ENCODE measurements at regions not wholly inside any gene's neighbourhood (a gene's known extent, or its start where the extent isn't known, plus 50 kb on each side); places are given as distances from the start of the nearest gene placed in this dataset.

DNA sequence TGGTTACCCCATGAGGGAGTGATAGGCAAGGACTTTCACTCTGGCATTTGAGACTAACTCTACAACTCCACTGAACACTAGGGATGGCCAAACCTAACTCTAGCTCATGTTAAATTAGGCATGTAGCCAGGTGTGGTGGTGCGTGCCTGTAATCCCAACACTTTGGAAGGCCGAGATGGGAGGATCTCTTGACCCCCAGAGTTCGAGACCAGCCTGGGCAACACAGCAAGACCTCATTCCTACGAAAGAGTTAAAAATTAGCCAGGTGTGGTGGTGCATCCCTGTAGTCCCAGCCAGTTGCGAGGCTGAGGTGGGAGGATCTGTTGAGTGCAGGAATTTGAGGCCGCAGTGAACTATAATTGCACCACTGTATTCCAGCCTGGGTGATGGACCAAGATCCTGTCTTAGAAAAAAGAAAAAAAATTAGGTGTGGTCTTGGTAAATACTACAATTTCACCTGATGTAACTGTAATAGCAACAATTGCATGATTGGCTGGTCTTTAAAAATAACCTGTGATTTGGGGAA lies 81.2 kb upstream of the ARHGAP29 start (continued):
- TF ChIP-seq, protein P1, sequence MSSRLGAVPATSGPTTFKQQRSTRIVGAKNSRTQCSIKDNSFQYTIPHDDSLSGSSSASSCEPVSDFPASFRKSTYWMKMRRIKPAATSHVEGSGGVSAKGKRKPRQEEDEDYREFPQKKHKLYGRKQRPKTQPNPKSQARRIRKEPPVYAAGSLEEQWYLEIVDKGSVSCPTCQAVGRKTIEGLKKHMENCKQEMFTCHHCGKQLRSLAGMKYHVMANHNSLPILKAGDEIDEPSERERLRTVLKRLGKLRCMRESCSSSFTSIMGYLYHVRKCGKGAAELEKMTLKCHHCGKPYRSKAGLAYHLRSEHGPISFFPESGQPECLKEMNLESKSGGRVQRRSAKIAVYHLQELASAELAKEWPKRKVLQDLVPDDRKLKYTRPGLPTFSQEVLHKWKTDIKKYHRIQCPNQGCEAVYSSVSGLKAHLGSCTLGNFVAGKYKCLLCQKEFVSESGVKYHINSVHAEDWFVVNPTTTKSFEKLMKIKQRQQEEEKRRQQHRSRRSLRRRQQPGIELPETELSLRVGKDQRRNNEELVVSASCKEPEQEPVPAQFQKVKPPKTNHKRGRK (CRISPR knock-in tag; IDR thresholded peaks at IDR 0.05; ENCODE audit: borderline replicate concordance): no peak
- TF ChIP-seq, protein P2, sequence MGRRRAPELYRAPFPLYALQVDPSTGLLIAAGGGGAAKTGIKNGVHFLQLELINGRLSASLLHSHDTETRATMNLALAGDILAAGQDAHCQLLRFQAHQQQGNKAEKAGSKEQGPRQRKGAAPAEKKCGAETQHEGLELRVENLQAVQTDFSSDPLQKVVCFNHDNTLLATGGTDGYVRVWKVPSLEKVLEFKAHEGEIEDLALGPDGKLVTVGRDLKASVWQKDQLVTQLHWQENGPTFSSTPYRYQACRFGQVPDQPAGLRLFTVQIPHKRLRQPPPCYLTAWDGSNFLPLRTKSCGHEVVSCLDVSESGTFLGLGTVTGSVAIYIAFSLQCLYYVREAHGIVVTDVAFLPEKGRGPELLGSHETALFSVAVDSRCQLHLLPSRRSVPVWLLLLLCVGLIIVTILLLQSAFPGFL (CRISPR knock-in tag; IDR thresholded peaks at IDR 0.05; ENCODE audit: borderline replicate concordance): no peak

GRCh38 chr1:94317790-94318188 lies 80.4 kb upstream of the ARHGAP29 start:
- no peaks in the 10 kb centered on the region for H3K9me3 Mint-ChIP-seq
- no peak overlapping the region for H3K27ac Mint-ChIP-seq
- POLR2A ChIA-PET: no interaction called here
- DNase-seq (ENCODE audit: low spot score): no peak
- peaks cover 41% of the 10 kb centered on the region for H3K4me1 Mint-ChIP-seq
- CTCF ChIA-PET: interaction anchor here (1.2 to 1.7 kb wide), 3 partner anchors 9 to 278 kb away, joined by 3 to 7 read pairs (median 4); no protein-coding TSS in a partner anchor
- TF ChIP-seq FOXK1 (CRISPR knock-in tag; IDR thresholded peaks at IDR 0.05) (no peak), E2F5 (CRISPR knock-in tag; IDR thresholded peaks at IDR 0.05) (no peak), PRDM15 (CRISPR knock-in tag; IDR thresholded peaks at IDR 0.05) (no peak), RORB (CRISPR knock-in tag; IDR thresholded peaks at IDR 0.05) (no peak)
- H3K4me3 Mint-ChIP-seq: no peak overlapping the region
- no peak for ATAC-seq
- no peaks in the 10 kb centered on the region for H3K36me3 Mint-ChIP-seq
- H3K27me3 Mint-ChIP-seq (ENCODE audit: low read depth): no peaks in the 10 kb centered on the region

- Mint-ChIP-seq H3K4me3 (no peak overlapping the region), H3K27me3 (ENCODE audit: low read depth) (no peaks in the 10 kb centered on the region), H3K4me1 (peaks cover 35% of the 10 kb centered on the region), H3K9me3 (no peaks in the 10 kb centered on the region), H3K27ac (no peak overlapping the region), H3K36me3 (no peaks in the 10 kb centered on the region)
- CTCF ChIA-PET: interaction anchor here (1.2 to 1.7 kb wide), 3 partner anchors 10 to 277 kb away, joined by 3 to 7 read pairs (median 4); no protein-coding TSS in a partner anchor
- POLR2A ChIA-PET: no interaction called here
- ATAC-seq (no peak), DNase-seq (ENCODE audit: low spot score) (no peak)
- TF ChIP-seq ZNF317 (CRISPR knock-in tag; IDR thresholded peaks at IDR 0.05; ENCODE audit: borderline replicate concordance, low read depth): no peak
- no peak for TF ChIP-seq FOXP1 (CRISPR knock-in tag; IDR thresholded peaks at IDR 0.05; ENCODE audit: borderline replicate concordance)
- TF ChIP-seq FOXK1 (CRISPR knock-in tag; IDR thresholded peaks at IDR 0.05): no peak
- no peak for TF ChIP-seq IRF2 (CRISPR knock-in tag; IDR thresholded peaks at IDR 0.05; ENCODE audit: borderline replicate concordance, low read depth)
- no peak for TF ChIP-seq SMAD4 (CRISPR knock-in tag; IDR thresholded peaks at IDR 0.05)
- TF ChIP-seq, protein P3, sequence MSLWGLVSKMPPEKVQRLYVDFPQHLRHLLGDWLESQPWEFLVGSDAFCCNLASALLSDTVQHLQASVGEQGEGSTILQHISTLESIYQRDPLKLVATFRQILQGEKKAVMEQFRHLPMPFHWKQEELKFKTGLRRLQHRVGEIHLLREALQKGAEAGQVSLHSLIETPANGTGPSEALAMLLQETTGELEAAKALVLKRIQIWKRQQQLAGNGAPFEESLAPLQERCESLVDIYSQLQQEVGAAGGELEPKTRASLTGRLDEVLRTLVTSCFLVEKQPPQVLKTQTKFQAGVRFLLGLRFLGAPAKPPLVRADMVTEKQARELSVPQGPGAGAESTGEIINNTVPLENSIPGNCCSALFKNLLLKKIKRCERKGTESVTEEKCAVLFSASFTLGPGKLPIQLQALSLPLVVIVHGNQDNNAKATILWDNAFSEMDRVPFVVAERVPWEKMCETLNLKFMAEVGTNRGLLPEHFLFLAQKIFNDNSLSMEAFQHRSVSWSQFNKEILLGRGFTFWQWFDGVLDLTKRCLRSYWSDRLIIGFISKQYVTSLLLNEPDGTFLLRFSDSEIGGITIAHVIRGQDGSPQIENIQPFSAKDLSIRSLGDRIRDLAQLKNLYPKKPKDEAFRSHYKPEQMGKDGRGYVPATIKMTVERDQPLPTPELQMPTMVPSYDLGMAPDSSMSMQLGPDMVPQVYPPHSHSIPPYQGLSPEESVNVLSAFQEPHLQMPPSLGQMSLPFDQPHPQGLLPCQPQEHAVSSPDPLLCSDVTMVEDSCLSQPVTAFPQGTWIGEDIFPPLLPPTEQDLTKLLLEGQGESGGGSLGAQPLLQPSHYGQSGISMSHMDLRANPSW (CRISPR knock-in tag; conservative IDR thresholded peaks at IDR 0.05; ENCODE audit: low read depth): no peak
- TF ChIP-seq, protein P1 (CRISPR knock-in tag; IDR thresholded peaks at IDR 0.05; ENCODE audit: borderline replicate concordance): no peak
- no peak for TF ChIP-seq ETV6 (CRISPR knock-in tag; IDR thresholded peaks at IDR 0.05)
- no peak for TF ChIP-seq ZNF232 (CRISPR knock-in tag; IDR thresholded peaks at IDR 0.05)
- no peak for TF ChIP-seq ZNF425 (CRISPR knock-in tag; conservative IDR thresholded peaks at IDR 0.05)
- TF ChIP-seq NFYB (CRISPR knock-in tag; conservative IDR thresholded peaks at IDR 0.05; ENCODE audit: low read depth): no peak
Observed at GRCh38 chr1:94316836-94317789, 79.7 kb upstream of the ARHGAP29 start.
